Gastrocnemius medialis (tissue), 4 donors: ENCODE measurements at regions not wholly inside any gene's neighbourhood (a gene's known extent, or its start where the extent isn't known, plus 50 kb on each side); places are given as distances from the start of the nearest gene placed in this dataset.

ENCODE experiments used
- ATAC-seq, 2 donors: fragments of 150-250 bp; one replicate each; pipeline ENCODE4 v1.9.1; 2016
- DNase-seq, 2 donors: peaks; one replicate each; pipeline ENCODE4 v3.0.0-alpha.2; 2019
- H3K27ac ChIP-seq, 4 donors: fragments of 200-600 bp; sonication (generic); 1 replicate in 1 of 4; 2 replicates in 3 of 4; pipeline ENCODE4 v1.5.1; 2016 to 2018; ENCODE audit warnings: mild to moderate bottlenecking in 2 of 4, moderate library complexity in 1 of 4
- H3K27me3 ChIP-seq, 3 donors: fragments of 200-600 bp; sonication (generic) in 2 of 3; 1 replicate in 1 of 3; 2 replicates in 2 of 3; pipeline versions ENCODE4 v1.5.1 to v1.6.0; 2016 to 2019; ENCODE audit warnings: mild to moderate bottlenecking in 1 of 3, moderate library complexity in 1 of 3
- H3K36me3 ChIP-seq, 2 donors: fragments of 200-600 bp; sonication (generic) in 1 of 2; one replicate each; pipeline ENCODE4 v1.5.1; 2017 to 2018
- H3K4me1 ChIP-seq, 2 donors: fragments of 200-600 bp; sonication (generic) in 1 of 2; one replicate each; pipeline ENCODE4 v1.5.1; 2016 to 2017; ENCODE audit warnings: mild to moderate bottlenecking in 2 of 2
- H3K4me3 ChIP-seq, 4 donors: fragments of 200-600 bp; sonication (generic) in 3 of 4; 1 replicate in 1 of 4; 2 replicates in 3 of 4; pipeline ENCODE4 v1.5.1; 2016 to 2019; ENCODE audit warnings: mild to moderate bottlenecking in 2 of 4
- H3K9me3 ChIP-seq, 3 donors: fragments of 200-600 bp; sonication (generic) in 2 of 3; 1 replicate in 1 of 3; 2 replicates in 2 of 3; pipeline ENCODE4 v1.5.1; 2016 to 2019
- CTCF ChIP-seq, 5 experiments: fragments of 450-650 bp in 3 of 5; fragments of 200-600 bp in 2 of 5; sonication (generic) in 2 of 5; IDR thresholded peaks in 4 of 5; conservative IDR thresholded peaks in 1 of 5; 1 replicate in 4 of 5; 2 replicates in 1 of 5; pipeline ENCODE4 v1.5.1; 2016 to 2019; ENCODE audit warnings: antibody characterized with exemption in 5 of 5, mild to moderate bottlenecking in 3 of 5, moderate library complexity in 3 of 5
- POLR2A ChIP-seq, 2 donors: fragments of 450-650 bp; IDR thresholded peaks; one replicate each; pipeline ENCODE4 v1.6.1; 2017; ENCODE audit warnings: antibody characterized with exemption in 2 of 2, mild to moderate bottlenecking in 2 of 2, moderate library complexity in 2 of 2
- in situ Hi-C, 4 donors: fragments of 200-750 bp; cut with MboI; loops; one replicate each; pipeline versions ENCODE4 v1.15.0 to v1.8.0; 2017; ENCODE audit warnings: low sequenced_read_pairs in 4 of 4
- intact Hi-C: fragments of 100-400 bp; cut with DNase I; formaldehyde crosslinking; loops from one replicate; pipeline ENCODE4 v1.15.1; 2023; ENCODE audit warnings: low total_unique reads

GRCh38 chr5:66354422-66354821 lies 210.3 kb downstream of the SREK1 start:
- Histone ChIP-seq H3K4me3 (no peak overlapping the region), H3K36me3 (no peaks in the 10 kb centered on the region), H3K27me3 (no peaks in the 10 kb centered on the region), H3K9me3 (no peaks in the 10 kb centered on the region), H3K27ac (no peak overlapping the region), H3K4me1 (no peaks in the 10 kb centered on the region)
- intact Hi-C loops (no loop called here), in situ Hi-C loops (no loop called here)
- no peak for TF ChIP-seq CTCF (IDR thresholded peaks at IDR 0.05 in 4 of 5, conservative IDR thresholded peaks at IDR 0.05 in 1 of 5)
- TF ChIP-seq POLR2A (IDR thresholded peaks at IDR 0.05) = no peak
- ATAC-seq (no peak), DNase-seq (no peak)

DNA sequence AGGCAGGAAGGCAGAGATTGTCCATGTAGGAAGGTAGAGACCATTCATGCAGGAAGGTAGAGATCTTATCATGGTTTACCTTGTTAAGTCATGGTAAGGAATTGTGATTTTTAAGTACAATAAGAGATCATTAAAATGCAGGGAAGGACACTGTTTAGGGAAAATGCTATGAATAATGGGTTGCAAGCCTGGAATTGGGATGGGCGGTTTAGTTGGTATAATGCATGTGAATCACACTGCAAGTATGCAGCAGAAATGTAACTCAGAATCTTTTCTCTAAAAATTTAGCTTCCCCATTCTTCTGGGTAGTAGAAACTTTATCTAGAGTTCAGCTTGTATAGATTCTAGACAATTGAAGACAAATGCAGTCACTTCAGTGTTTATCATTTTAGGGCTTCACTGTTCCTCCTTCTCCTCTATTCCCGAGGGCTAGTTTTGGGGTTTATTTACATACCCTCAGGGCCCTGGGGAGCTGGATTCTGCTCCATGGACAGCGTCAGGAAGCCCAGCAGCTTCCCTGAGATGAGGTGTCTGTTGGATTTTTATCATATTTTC lies 212.0 kb downstream of the SREK1 start:
- no peak for ATAC-seq
- Histone ChIP-seq H3K4me1 (no peaks in the 10 kb centered on the region), H3K27ac (no peak overlapping the region), H3K27me3 (no peaks in the 10 kb centered on the region), H3K9me3 (no peaks in the 10 kb centered on the region), H3K36me3 (no peaks in the 10 kb centered on the region), H3K4me3 (no peak overlapping the region)
- intact Hi-C loops (no loop called here), in situ Hi-C loops (no loop called here)
- DNase-seq = no peak
- no peak for TF ChIP-seq POLR2A (IDR thresholded peaks at IDR 0.05)
- no peak for TF ChIP-seq CTCF (IDR thresholded peaks at IDR 0.05 in 4 of 5, conservative IDR thresholded peaks at IDR 0.05 in 1 of 5)

DNA sequence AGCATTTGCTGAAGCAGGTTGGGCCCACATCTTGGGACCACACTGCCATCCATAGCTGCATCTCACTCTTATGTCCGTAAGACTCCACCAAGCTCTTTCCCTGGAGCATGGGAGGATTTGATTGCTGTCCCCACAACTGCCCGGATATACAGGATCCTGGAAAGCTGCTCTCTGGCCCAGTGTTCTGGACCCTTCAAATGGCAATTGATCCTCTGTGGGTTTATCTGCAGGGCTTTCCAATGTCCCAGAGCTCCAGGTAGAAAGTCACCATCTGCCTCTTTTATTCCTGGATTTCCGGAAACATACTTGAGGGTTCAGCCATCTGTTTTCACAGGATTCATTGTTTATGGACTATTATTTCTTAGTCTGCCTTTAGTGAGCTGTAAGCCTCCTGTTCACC lies 214.6 kb downstream of the SREK1 start:
- Histone ChIP-seq H3K27me3 (no peaks in the 10 kb centered on the region), H3K4me1 (no peaks in the 10 kb centered on the region), H3K36me3 (no peaks in the 10 kb centered on the region), H3K9me3 (no peaks in the 10 kb centered on the region), H3K4me3 (no peak overlapping the region), H3K27ac (no peak overlapping the region)
- ATAC-seq (no peak), DNase-seq (no peak)
- TF ChIP-seq CTCF (IDR thresholded peaks at IDR 0.05 in 4 of 5, conservative IDR thresholded peaks at IDR 0.05 in 1 of 5) (no peak), POLR2A (IDR thresholded peaks at IDR 0.05) (no peak)
- in situ Hi-C loops (no loop called here), intact Hi-C loops (no loop called here)

DNA sequence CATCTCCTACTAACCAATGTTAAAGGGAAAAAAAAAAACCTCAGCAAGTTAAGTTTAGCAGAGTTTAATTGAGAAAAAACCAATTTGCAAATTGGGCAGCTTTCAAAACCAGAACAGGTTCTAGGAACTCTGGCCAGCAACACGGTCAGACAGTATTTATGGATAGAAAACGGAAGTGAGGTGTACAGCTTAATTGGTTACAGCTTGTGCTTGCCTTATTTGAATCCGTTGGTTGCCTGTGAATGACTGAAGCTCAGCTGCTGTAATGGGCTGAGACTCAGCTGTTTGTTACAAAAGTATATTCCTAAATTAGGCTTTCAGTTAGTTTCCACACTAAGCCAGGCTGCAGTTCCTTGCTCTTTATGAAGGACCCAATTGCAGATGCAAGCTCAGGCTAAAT lies 217.0 kb downstream of the SREK1 start:
- in situ Hi-C loops = no loop called here
- no peaks in the 10 kb centered on the region for H3K4me1 ChIP-seq
- H3K36me3 ChIP-seq = no peaks in the 10 kb centered on the region
- H3K9me3 ChIP-seq = no peaks in the 10 kb centered on the region
- DNase-seq (no peak), ATAC-seq (no peak)
- H3K27ac ChIP-seq = no peak overlapping the region
- H3K27me3 ChIP-seq = no peaks in the 10 kb centered on the region
- H3K4me3 ChIP-seq = no peak overlapping the region
- TF ChIP-seq POLR2A (IDR thresholded peaks at IDR 0.05) (no peak), CTCF (IDR thresholded peaks at IDR 0.05 in 4 of 5, conservative IDR thresholded peaks at IDR 0.05 in 1 of 5) (no peak)
- intact Hi-C loops = no loop called here

GRCh38 chr5:66362046-66362445 lies 217.9 kb downstream of the SREK1 start:
- Histone ChIP-seq H3K27me3 (no peaks in the 10 kb centered on the region), H3K27ac (no peak overlapping the region), H3K9me3 (no peaks in the 10 kb centered on the region), H3K36me3 (no peaks in the 10 kb centered on the region), H3K4me1 (no peaks in the 10 kb centered on the region), H3K4me3 (no peak overlapping the region)
- intact Hi-C loops (no loop called here), in situ Hi-C loops (no loop called here)
- DNase-seq (no peak), ATAC-seq (no peak)
- TF ChIP-seq POLR2A (IDR thresholded peaks at IDR 0.05) = no peak
- no peak for TF ChIP-seq CTCF (IDR thresholded peaks at IDR 0.05 in 4 of 5, conservative IDR thresholded peaks at IDR 0.05 in 1 of 5)
